Astrocyte (in vitro differentiated cells and primary cell): ENCODE measurements at regions not wholly inside any gene's neighbourhood (a gene's known extent, or its start where the extent isn't known, plus 50 kb on each side); places are given as distances from the start of the nearest gene placed in this dataset.

Experiments
- DNase-seq: peaks from one replicate; pipeline ENCODE4 v3.0.0-alpha.2; 2010; ENCODE audit warnings: low read depth
- FAIRE-seq: peaks from 2 replicates; lab custom pipeline; 2011; peaks lifted over from hg19 to GRCh38; lab: Jason Lieb, UNC
- H2AFZ ChIP-seq: 2 replicates; pipeline ENCODE4 v1.6.0; 2012; ENCODE audit warnings: low read depth, low read length, inconsistent platforms
- H3K27ac ChIP-seq: 2 replicates; pipeline ENCODE4 v1.5.1; 2011; ENCODE audit warnings: low read depth, low read length, inconsistent platforms
- H3K27me3 ChIP-seq: 2 replicates; pipeline ENCODE4 v1.6.0; 2011; ENCODE audit warnings: low read length, inconsistent platforms; ENCODE audit not compliant: insufficient read depth
- H3K36me3 ChIP-seq: 2 replicates; pipeline ENCODE4 v1.5.1; 2011; ENCODE audit warnings: low read length, inconsistent platforms; ENCODE audit not compliant: insufficient read depth
- H3K4me1 ChIP-seq: 2 replicates; pipeline ENCODE4 v1.5.1; 2011; ENCODE audit warnings: low read length, inconsistent platforms; ENCODE audit not compliant: insufficient read depth
- H3K4me2 ChIP-seq: 2 replicates; pipeline ENCODE4 v1.6.0; 2012; ENCODE audit warnings: low read length, inconsistent platforms
- H3K4me3 ChIP-seq: 2 replicates; pipeline ENCODE4 v1.5.1; 2011; ENCODE audit warnings: low read depth, mild to moderate bottlenecking, low read length, inconsistent platforms; ENCODE audit not compliant: insufficient read depth
- H3K79me2 ChIP-seq: 2 replicates; pipeline ENCODE4 v1.6.0; 2012; ENCODE audit warnings: mild to moderate bottlenecking, low read length, inconsistent platforms; ENCODE audit not compliant: insufficient read depth
- H3K9ac ChIP-seq: 2 replicates; pipeline ENCODE4 v1.6.0; 2012; ENCODE audit warnings: mild to moderate bottlenecking, low read length, inconsistent platforms
- H3K9me3 ChIP-seq: 2 replicates; pipeline ENCODE4 v1.5.1; 2012; ENCODE audit warnings: low read depth, mild to moderate bottlenecking, low read length, inconsistent platforms; ENCODE audit not compliant: insufficient read depth
- H4K20me1 ChIP-seq: 2 replicates; pipeline ENCODE4 v1.6.0; 2012; ENCODE audit warnings: low read length, inconsistent platforms; ENCODE audit not compliant: insufficient read depth
- H3K27ac Mint-ChIP-seq: one replicate; pipeline ENCODE4 v1.8.0; 2021; ENCODE audit warnings: mild to moderate bottlenecking, mixed read lengths; ENCODE audit not compliant: unreplicated experiment
- H3K27me3 Mint-ChIP-seq: one replicate; pipeline ENCODE4 v1.8.0; 2021; ENCODE audit warnings: low read depth, mixed read lengths; ENCODE audit not compliant: unreplicated experiment
- H3K36me3 Mint-ChIP-seq: one replicate; pipeline ENCODE4 v1.8.0; 2021; ENCODE audit warnings: low read depth, mixed read lengths; ENCODE audit not compliant: unreplicated experiment
- H3K4me1 Mint-ChIP-seq: one replicate; pipeline ENCODE4 v1.8.0; 2021; ENCODE audit warnings: low read depth, mixed read lengths; ENCODE audit not compliant: unreplicated experiment
- H3K4me3 Mint-ChIP-seq: one replicate; pipeline ENCODE4 v1.8.0; 2021; ENCODE audit warnings: mild to moderate bottlenecking, moderate library complexity, mixed read lengths; ENCODE audit not compliant: unreplicated experiment
- H3K9me3 Mint-ChIP-seq: one replicate; pipeline ENCODE4 v1.8.0; 2021; ENCODE audit warnings: mild to moderate bottlenecking, mixed read lengths; ENCODE audit not compliant: unreplicated experiment
- CTCF ChIP-seq: IDR thresholded peaks from 2 replicates; pipeline ENCODE4 v1.5.1; 2011; ENCODE audit warnings: low read depth, mild to moderate bottlenecking, inconsistent platforms, low read length, moderate library complexity; ENCODE audit not compliant: insufficient read depth
- EZH2 ChIP-seq: IDR thresholded peaks from 2 replicates; pipeline ENCODE4 v1.6.1; 2012; ENCODE audit warnings: mild to moderate bottlenecking, low read length, inconsistent platforms; ENCODE audit not compliant: insufficient read depth

GRCh38 chrX:39973810-39974209 is 123.9 kb downstream of the BCOR start:
- Histone ChIP-seq H3K4me3 (no peak overlapping the region), H3K4me2 (no peak overlapping the region), H4K20me1 (no peaks in the 10 kb centered on the region), H2AFZ (no peak overlapping the region), H3K4me1 (peaks cover 13% of the 10 kb centered on the region), H3K36me3 (no peaks in the 10 kb centered on the region), H3K27me3 (no peaks in the 10 kb centered on the region), H3K79me2 (no peaks in the 10 kb centered on the region), H3K9me3 (no peaks in the 10 kb centered on the region), H3K9ac (no peak overlapping the region), H3K27ac (no peak overlapping the region)
- DNase-seq (no peak), FAIRE-seq (no peak)
- TF ChIP-seq CTCF (no peak), EZH2 (no peak)
- Mint-ChIP-seq H3K27me3 (peaks cover 5% of the 10 kb centered on the region), H3K36me3 (no peaks in the 10 kb centered on the region), H3K4me1 (peaks cover 3% of the 10 kb centered on the region), H3K9me3 (peaks cover 5% of the 10 kb centered on the region), H3K4me3 (no peak overlapping the region), H3K27ac (no peak overlapping the region)

- Histone ChIP-seq H3K79me2 (no peaks in the 10 kb centered on the region), H3K27me3 (no peaks in the 10 kb centered on the region), H3K9me3 (no peaks in the 10 kb centered on the region), H3K36me3 (no peaks in the 10 kb centered on the region), H3K27ac (no peak overlapping the region), H4K20me1 (no peaks in the 10 kb centered on the region), H3K9ac (no peak overlapping the region), H3K4me2 (no peak overlapping the region), H3K4me3 (no peak overlapping the region), H2AFZ (no peak overlapping the region), H3K4me1 (peaks cover 13% of the 10 kb centered on the region)
- no peak for DNase-seq
- FAIRE-seq = no peak
- H3K4me3 Mint-ChIP-seq = no peak overlapping the region
- H3K9me3 Mint-ChIP-seq = peaks cover 5% of the 10 kb centered on the region
- H3K36me3 Mint-ChIP-seq = no peaks in the 10 kb centered on the region
- TF ChIP-seq EZH2 (no peak), CTCF (no peak)
- peaks cover 5% of the 10 kb centered on the region for H3K27me3 Mint-ChIP-seq
- no peak overlapping the region for H3K27ac Mint-ChIP-seq
- peaks cover 3% of the 10 kb centered on the region for H3K4me1 Mint-ChIP-seq
Observed at GRCh38 chrX:39974270-39974669, 123.5 kb downstream of the BCOR start.

- Histone ChIP-seq H2AFZ (no peak overlapping the region), H4K20me1 (no peaks in the 10 kb centered on the region), H3K4me1 (peaks cover 13% of the 10 kb centered on the region), H3K27ac (no peak overlapping the region), H3K4me3 (no peak overlapping the region), H3K79me2 (no peaks in the 10 kb centered on the region), H3K27me3 (no peaks in the 10 kb centered on the region), H3K9ac (no peak overlapping the region), H3K36me3 (no peaks in the 10 kb centered on the region), H3K4me2 (no peak overlapping the region), H3K9me3 (no peaks in the 10 kb centered on the region)
- TF ChIP-seq CTCF (no peak), EZH2 (no peak)
- H3K27ac Mint-ChIP-seq = no peak overlapping the region
- H3K4me1 Mint-ChIP-seq = peaks cover 3% of the 10 kb centered on the region
- DNase-seq (no peak), FAIRE-seq (no peak)
- H3K27me3 Mint-ChIP-seq = peaks cover 5% of the 10 kb centered on the region
- peaks cover 5% of the 10 kb centered on the region for H3K9me3 Mint-ChIP-seq
- no peak overlapping the region for H3K4me3 Mint-ChIP-seq
- no peaks in the 10 kb centered on the region for H3K36me3 Mint-ChIP-seq
Observed at GRCh38 chrX:39975101-39975925, 122.4 kb downstream of the BCOR start.
